ENCODE measurements at regions not wholly inside any gene's neighbourhood (a gene's known extent, or its start where the extent isn't known, plus 50 kb on each side); places are given as distances from the start of the nearest gene placed in this dataset.
"Not testable (repeated sequence)": the region's sequence is repeated elsewhere in the genome, so short reads cannot be mapped to it uniquely, and the experiment has no call there.

DNA sequence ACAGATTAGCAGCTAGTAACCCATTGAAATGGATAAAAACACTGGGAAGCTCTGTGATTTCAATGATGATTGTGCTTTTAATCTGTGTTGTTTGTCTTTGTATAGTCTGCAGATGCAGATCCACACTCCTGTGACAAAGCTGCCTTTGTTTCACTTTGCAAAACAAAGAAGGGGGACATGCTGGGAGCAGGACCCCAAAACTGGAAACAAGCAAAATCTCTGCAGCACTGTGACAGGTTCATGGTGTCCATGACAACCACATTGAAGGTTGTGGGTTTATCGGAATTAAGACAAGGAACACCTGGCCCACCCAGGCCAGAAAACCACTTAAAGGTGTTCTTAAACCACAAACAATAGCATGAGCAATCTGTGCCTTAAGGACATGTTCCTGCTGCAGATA, 95.6 kb upstream of the PTGDR start:
- H3K27me3 Mint-ChIP-seq; H3K27me3 ChIP-seq (ENCODE audit: insufficient read depth, low read length, poor library complexity, severe bottlenecking); H3K36me3 ChIP-seq (ENCODE audit: insufficient read depth, low read length); DNase-seq; H3K27ac ChIP-seq (ENCODE audit: low read depth, low read length); H3K4me3 Mint-ChIP-seq; H3K4me3 ChIP-seq (ENCODE audit: low read length): not testable (repeated sequence)
- Mint-ChIP-seq H3K4me1 (peaks cover 33 to 41% (median 39%) of the 10 kb centered on the region in 3 donors), H3K9me3 (peaks cover 8 to 67% (median 52%) of the 10 kb centered on the region in 5 donors), H3K27ac (peak overlapping the region in 1 of 8 donors; percentile 65), H3K36me3 (peaks cover 0 to 48% (median 23%) of the 10 kb centered on the region in 3 donors)
- Histone ChIP-seq H3K9me3 (ENCODE audit: low read length) (peaks cover 31% of the 10 kb centered on the region), H3K4me1 (ENCODE audit: insufficient read depth, low read length) (peaks cover 38% of the 10 kb centered on the region)
- POLR2A ChIA-PET = interaction anchor here (0.6 kb wide), 1 partner anchor 18 kb away, joined by 3 read pairs; no protein-coding TSS in a partner anchor
- CTCF ChIA-PET = interaction anchor here (1.7 kb wide), 1 partner anchor 9 kb away, joined by 3 read pairs; no protein-coding TSS in a partner anchor

DNA sequence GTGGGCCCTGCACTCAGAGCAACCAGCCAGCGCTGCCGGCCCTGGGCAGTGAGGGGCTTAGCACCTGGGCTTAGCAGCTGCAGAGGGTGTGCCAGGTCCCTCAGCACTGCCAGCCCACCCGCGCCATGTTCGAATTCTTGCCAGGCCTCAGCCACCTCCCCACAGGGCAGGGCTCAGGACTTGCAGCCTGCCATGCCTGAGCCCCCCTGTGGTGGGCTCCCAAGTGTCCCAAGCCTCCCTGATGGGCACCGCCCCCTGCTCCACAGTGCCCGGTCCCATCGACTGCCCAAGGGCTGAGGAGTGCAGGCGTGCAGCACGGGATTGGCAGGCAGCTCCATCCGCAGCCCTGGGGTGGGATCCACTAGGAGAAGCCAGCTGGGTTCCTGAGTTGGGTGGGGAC, 98.0 kb upstream of the NID2 start:
- Mint-ChIP-seq H3K9me3 (peaks cover 4 to 36% (median 27%) of the 10 kb centered on the region in 5 donors), H3K4me1 (peaks cover 0 to 4% (median 2%) of the 10 kb centered on the region in 3 donors), H3K36me3 (peaks cover 0 to 35% (median 16%) of the 10 kb centered on the region in 3 donors), H3K4me3 (no peak overlapping the region), H3K27ac (no peak overlapping the region), H3K27me3 (no peaks in the 10 kb centered on the region)
- H3K9me3 ChIP-seq (ENCODE audit: low read length) = peaks cover 17% of the 10 kb centered on the region
- no peaks in the 10 kb centered on the region for H3K27me3 ChIP-seq (ENCODE audit: insufficient read depth, low read length, poor library complexity, severe bottlenecking)
- no peaks in the 10 kb centered on the region for H3K36me3 ChIP-seq (ENCODE audit: insufficient read depth, low read length)
- ChIA-PET CTCF (interaction anchor here (1.1 to 1.2 kb wide), 2 partner anchors 20 to 71 kb away, joined by 3 read pairs; no protein-coding TSS in a partner anchor), POLR2A (no interaction called here)
- H3K4me3 ChIP-seq (ENCODE audit: low read length) = no peak overlapping the region
- H3K27ac ChIP-seq (ENCODE audit: low read depth, low read length) = no peak overlapping the region
- DNase-seq = no peak
- H3K4me1 ChIP-seq (ENCODE audit: insufficient read depth, low read length) = no peaks in the 10 kb centered on the region

DNA sequence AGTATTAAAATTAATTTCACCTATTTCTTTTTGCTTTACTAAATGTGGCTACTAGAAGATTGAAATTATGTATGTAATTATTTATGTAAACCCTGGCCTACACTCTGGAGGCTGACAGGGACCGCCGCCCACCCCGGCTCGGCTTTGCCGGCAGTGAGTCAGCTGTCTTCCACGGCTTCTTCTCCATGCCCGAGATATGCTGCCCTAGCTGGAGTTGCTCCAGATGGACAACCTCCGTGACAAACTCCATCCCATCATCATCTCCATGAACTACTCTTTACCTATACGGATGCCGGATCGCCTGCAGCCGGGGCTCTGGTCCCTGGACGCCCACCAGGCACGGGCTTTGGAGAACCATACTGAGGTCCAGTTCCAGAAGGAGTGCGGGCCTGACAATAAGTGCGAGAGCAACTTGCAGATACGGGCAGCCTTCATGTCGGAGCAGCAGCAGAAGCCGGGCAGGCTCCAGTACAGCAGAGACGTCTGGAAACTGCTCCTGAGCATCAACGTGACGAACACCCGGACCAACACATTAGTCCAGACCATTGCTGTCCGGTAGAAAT, 86.9 kb upstream of the NID2 start:
- DNase-seq = no peak
- Mint-ChIP-seq H3K36me3 (peaks cover 0 to 29% (median 3%) of the 10 kb centered on the region in 3 donors), H3K9me3 (peaks cover 0 to 3% (median 0%) of the 10 kb centered on the region in 5 donors), H3K27me3 (no peaks in the 10 kb centered on the region), H3K27ac (no peak overlapping the region), H3K4me3 (peak overlapping the region in 3 of 7 donors; percentile 13 to 61 (median 55)), H3K4me1 (peaks cover 64 to 78% (median 76%) of the 10 kb centered on the region in 3 donors)
- POLR2A ChIA-PET = no interaction called here
- CTCF ChIA-PET = no interaction called here
- Histone ChIP-seq H3K4me1 (ENCODE audit: insufficient read depth, low read length) (peaks cover 46% of the 10 kb centered on the region), H3K27ac (ENCODE audit: low read depth, low read length) (no peak overlapping the region), H3K27me3 (ENCODE audit: insufficient read depth, low read length, poor library complexity, severe bottlenecking) (no peaks in the 10 kb centered on the region), H3K36me3 (ENCODE audit: insufficient read depth, low read length) (no peaks in the 10 kb centered on the region), H3K4me3 (ENCODE audit: low read length) (no peak overlapping the region), H3K9me3 (ENCODE audit: low read length) (no peaks in the 10 kb centered on the region)

DNA sequence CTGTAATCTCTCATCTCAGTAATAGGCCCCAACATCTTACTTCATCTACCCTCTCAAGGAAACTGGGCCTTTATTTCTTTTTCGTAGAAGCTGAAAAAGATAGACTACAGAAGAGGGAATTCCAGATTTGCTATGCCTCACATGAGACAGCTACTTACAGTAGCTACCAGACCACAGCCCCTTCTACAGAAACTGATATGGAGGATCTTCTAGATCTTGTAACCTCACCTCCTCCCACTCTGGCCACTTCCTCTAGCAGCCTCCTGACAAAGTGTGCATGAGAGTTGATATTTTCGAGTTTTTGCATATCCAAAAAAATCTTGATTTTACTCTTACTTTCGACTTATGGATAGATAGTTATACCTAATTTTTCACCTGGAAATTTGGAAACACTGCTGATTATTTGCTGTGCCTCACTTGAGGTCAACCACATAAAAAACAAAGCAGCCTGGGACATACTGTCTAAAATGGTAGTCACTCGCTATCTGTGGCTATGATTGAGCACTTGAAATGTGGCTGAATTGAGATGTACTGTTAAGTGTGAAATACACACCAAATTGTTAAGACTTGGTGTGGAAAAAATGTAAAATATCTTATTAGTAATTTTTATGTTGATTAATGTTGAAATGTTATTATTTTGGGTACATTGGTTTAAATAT, 86.3 kb upstream of the NID2 start:
- peak overlapping the region; percentile 64 to 90 (median 86) for H3K27ac Mint-ChIP-seq
- H3K4me3 ChIP-seq (ENCODE audit: low read length) = peak overlapping the region; percentile 30

DNA sequence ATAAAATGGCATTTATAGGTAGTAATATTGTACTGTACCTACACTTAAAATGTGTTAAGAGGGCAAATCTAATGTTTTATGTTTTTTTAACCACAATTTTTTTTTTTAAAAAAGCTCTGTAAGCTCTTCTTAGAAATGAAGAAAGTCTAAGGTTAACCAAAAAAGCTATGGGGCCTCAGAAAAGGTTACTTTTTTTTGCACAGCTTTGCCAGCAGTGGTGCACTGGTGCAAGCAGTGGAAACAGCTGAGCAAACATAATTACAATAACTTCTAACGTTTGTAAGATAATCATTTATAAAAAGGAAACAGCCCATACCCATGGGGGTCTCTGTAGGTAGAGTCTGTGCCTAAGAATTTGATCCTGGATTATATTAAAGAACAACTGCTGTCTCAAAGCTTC, 85.1 kb upstream of the NID2 start:
- Histone ChIP-seq H3K9me3 (ENCODE audit: low read length) (no peaks in the 10 kb centered on the region), H3K4me3 (ENCODE audit: low read length) (no peak overlapping the region), H3K27me3 (ENCODE audit: insufficient read depth, low read length, poor library complexity, severe bottlenecking) (no peaks in the 10 kb centered on the region), H3K36me3 (ENCODE audit: insufficient read depth, low read length) (no peaks in the 10 kb centered on the region), H3K4me1 (ENCODE audit: insufficient read depth, low read length) (peaks cover 46% of the 10 kb centered on the region), H3K27ac (ENCODE audit: low read depth, low read length) (no peak overlapping the region)
- Mint-ChIP-seq H3K9me3 (no peaks in the 10 kb centered on the region), H3K27me3 (no peaks in the 10 kb centered on the region), H3K36me3 (peaks cover 0 to 24% (median 3%) of the 10 kb centered on the region in 3 donors), H3K4me1 (peaks cover 72 to 84% (median 79%) of the 10 kb centered on the region in 3 donors), H3K27ac (peak overlapping the region; percentile 64 to 90 (median 78)), H3K4me3 (peak overlapping the region; percentile 20 to 81 (median 72))
- peak in 2 of 5 donors; percentile 10 to 21 for DNase-seq
- CTCF ChIA-PET = interaction anchor here (1.0 to 1.2 kb wide), 3 partner anchors 21 to 114 kb away, joined by 3 read pairs; no protein-coding TSS in a partner anchor
- POLR2A ChIA-PET = interaction anchor here (0.7 kb wide), 1 partner anchor 18 kb away, joined by 3 read pairs; no protein-coding TSS in a partner anchor

More for the DNA sequence above, 86.3 kb upstream of the NID2 start:
- POLR2A ChIA-PET = no interaction called here
- Mint-ChIP-seq H3K4me1 (peaks cover 65 to 78% (median 77%) of the 10 kb centered on the region in 3 donors), H3K4me3 (peak overlapping the region; percentile 19 to 81 (median 72)), H3K27me3 (no peaks in the 10 kb centered on the region), H3K9me3 (peaks cover 0 to 3% (median 0%) of the 10 kb centered on the region in 5 donors), H3K36me3 (peaks cover 0 to 23% (median 3%) of the 10 kb centered on the region in 3 donors)
- Histone ChIP-seq H3K27ac (ENCODE audit: low read depth, low read length) (no peak overlapping the region), H3K4me1 (ENCODE audit: insufficient read depth, low read length) (peaks cover 46% of the 10 kb centered on the region), H3K9me3 (ENCODE audit: low read length) (no peaks in the 10 kb centered on the region), H3K36me3 (ENCODE audit: insufficient read depth, low read length) (no peaks in the 10 kb centered on the region), H3K27me3 (ENCODE audit: insufficient read depth, low read length, poor library complexity, severe bottlenecking) (no peaks in the 10 kb centered on the region)
- peak in 1 of 5 donors; percentile 27 for DNase-seq
- CTCF ChIA-PET = interaction anchor here (1.2 kb wide), 1 partner anchor 113 kb away, joined by 3 read pairs; no protein-coding TSS in a partner anchor

DNA sequence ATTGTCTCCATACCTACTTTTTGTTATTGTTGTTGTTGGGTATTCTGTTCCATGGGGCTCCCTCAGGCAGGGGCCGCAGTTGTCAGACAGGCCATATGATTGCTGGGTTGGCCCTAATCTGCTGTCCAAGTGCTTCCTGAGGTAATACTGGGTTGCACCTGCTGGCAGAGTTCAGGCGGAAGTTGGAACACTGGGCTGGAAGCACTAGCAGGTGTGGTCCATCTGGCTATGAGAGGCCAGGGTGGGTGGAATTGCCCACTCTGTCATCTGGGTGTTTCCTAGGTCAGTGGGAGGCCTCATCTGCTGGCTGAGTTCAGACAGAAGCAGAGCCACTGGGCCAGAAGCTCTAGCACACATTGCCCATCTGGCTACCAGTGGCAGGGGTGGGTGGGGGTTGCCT, 81.3 kb upstream of the NID2 start:
- Histone ChIP-seq H3K9me3 (ENCODE audit: low read length) (no peaks in the 10 kb centered on the region), H3K4me3 (ENCODE audit: low read length) (no peak overlapping the region), H3K4me1 (ENCODE audit: insufficient read depth, low read length) (peaks cover 46% of the 10 kb centered on the region), H3K27me3 (ENCODE audit: insufficient read depth, low read length, poor library complexity, severe bottlenecking) (no peaks in the 10 kb centered on the region), H3K36me3 (ENCODE audit: insufficient read depth, low read length) (no peaks in the 10 kb centered on the region), H3K27ac (ENCODE audit: low read depth, low read length) (no peak overlapping the region)
- no peak overlapping the region for H3K4me3 Mint-ChIP-seq
- DNase-seq = no peak
- no peaks in the 10 kb centered on the region for H3K9me3 Mint-ChIP-seq
- H3K4me1 Mint-ChIP-seq = peaks cover 75 to 85% (median 83%) of the 10 kb centered on the region in 3 donors
- H3K27me3 Mint-ChIP-seq = no peaks in the 10 kb centered on the region
- ChIA-PET CTCF (no interaction called here), POLR2A (no interaction called here)
- peaks cover 0 to 24% (median 3%) of the 10 kb centered on the region in 3 donors for H3K36me3 Mint-ChIP-seq
- no peak overlapping the region for H3K27ac Mint-ChIP-seq

DNA sequence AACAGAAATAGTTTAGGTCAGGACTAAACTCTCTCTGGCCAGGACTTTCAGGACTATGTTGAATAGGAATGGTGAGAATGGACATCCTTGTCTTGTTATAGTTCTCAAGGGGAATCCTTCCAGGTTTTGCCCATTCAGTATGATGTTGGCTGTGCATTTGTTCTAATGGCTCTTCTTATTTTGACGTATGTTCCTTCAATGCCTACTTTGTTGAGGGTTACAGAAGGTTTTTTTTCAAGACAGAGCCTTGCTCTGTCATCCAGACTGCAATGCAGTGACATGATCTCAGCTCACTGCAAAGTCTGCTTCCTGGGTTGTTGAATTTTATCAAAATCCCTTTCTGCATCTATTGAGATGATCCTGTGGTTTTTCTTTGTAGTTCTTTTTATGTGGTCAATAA, 79.5 kb upstream of the NID2 start:
- ChIA-PET CTCF (interaction anchor here (1.2 kb wide), 1 partner anchor 125 kb away, joined by 3 read pairs; no protein-coding TSS in a partner anchor), POLR2A (no interaction called here)
- Mint-ChIP-seq H3K27me3 (no peaks in the 10 kb centered on the region), H3K9me3 (no peaks in the 10 kb centered on the region), H3K27ac (peak overlapping the region in 2 of 8 donors; percentile 14 to 60), H3K4me3 (no peak overlapping the region), H3K36me3 (peaks cover 0 to 24% (median 3%) of the 10 kb centered on the region in 3 donors), H3K4me1 (peaks cover 57 to 67% (median 65%) of the 10 kb centered on the region in 3 donors)
- Histone ChIP-seq H3K27me3 (ENCODE audit: insufficient read depth, low read length, poor library complexity, severe bottlenecking) (no peaks in the 10 kb centered on the region), H3K27ac (ENCODE audit: low read depth, low read length) (no peak overlapping the region), H3K4me1 (ENCODE audit: insufficient read depth, low read length) (peaks cover 28% of the 10 kb centered on the region), H3K4me3 (ENCODE audit: low read length) (no peak overlapping the region), H3K36me3 (ENCODE audit: insufficient read depth, low read length) (no peaks in the 10 kb centered on the region), H3K9me3 (ENCODE audit: low read length) (no peaks in the 10 kb centered on the region)
- no peak for DNase-seq

DNA sequence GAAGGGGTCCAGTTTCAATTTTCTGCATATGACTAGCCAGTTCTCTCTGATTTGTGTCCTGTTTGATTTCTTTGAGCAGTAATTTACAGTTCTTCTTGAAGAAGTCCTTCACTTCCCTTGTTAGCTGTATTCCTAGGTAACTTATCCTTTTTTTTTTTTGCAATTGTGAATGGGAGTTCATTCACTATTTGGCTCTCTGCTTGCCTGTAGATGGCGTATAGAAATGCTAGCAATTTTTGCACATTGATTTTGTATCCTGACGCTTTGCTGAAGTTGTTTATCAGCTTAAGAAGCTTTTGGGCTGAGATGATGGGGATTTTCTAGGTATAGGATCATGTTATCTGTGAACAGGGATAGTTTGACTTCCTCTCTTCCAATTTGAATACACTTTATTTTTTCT, 77.6 kb upstream of the NID2 start:
- Histone ChIP-seq H3K9me3 (ENCODE audit: low read length) (no peaks in the 10 kb centered on the region), H3K4me3 (ENCODE audit: low read length) (no peak overlapping the region), H3K4me1 (ENCODE audit: insufficient read depth, low read length) (peaks cover 16% of the 10 kb centered on the region), H3K27me3 (ENCODE audit: insufficient read depth, low read length, poor library complexity, severe bottlenecking) (no peaks in the 10 kb centered on the region), H3K36me3 (ENCODE audit: insufficient read depth, low read length) (no peaks in the 10 kb centered on the region), H3K27ac (ENCODE audit: low read depth, low read length) (no peak overlapping the region)
- Mint-ChIP-seq H3K36me3 (peaks cover 0 to 19% (median 3%) of the 10 kb centered on the region in 3 donors), H3K4me1 (peaks cover 45 to 49% (median 47%) of the 10 kb centered on the region in 3 donors), H3K4me3 (peak overlapping the region in 2 of 7 donors; percentile 7 to 21), H3K27me3 (no peaks in the 10 kb centered on the region), H3K9me3 (no peaks in the 10 kb centered on the region), H3K27ac (peak overlapping the region in 1 of 8 donors; percentile 15)
- no peak for DNase-seq
- ChIA-PET CTCF (interaction anchor here (0.6 to 1.6 kb wide), 7 partner anchors 18 to 204 kb away, joined by 3 to 4 read pairs (median 4); no protein-coding TSS in a partner anchor), POLR2A (no interaction called here)

Measured in CD8-positive, alpha-beta memory T cell (primary cell).